ENCODE measurements at regions not wholly inside any gene's neighbourhood (a gene's known extent, or its start where the extent isn't known, plus 50 kb on each side); places are given as distances from the start of the nearest gene placed in this dataset.

DNA sequence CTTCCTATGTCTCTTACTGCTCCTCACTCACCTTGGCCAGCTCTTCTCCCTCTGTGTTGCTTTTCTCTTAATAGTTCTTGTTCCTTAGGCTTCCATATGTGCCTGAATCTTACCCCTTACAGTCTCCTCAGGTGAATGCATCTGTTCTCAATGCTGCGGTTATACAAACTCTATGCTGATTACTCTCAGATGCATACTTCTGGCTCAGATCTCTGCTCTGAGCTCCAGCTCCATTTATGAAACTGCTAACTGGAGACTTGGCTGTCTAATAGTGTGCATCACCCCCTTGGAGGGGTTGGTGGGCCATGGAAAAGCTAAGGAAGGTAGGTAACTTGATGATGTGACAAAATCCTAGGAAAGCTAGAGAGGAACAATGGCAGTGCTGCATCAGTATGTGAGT is 422.5 kb downstream of the TMEM135 start:
- TF ChIP-seq POLR2A (IDR thresholded peaks at IDR 0.05), result no peak
- TF ChIP-seq, protein P1, sequence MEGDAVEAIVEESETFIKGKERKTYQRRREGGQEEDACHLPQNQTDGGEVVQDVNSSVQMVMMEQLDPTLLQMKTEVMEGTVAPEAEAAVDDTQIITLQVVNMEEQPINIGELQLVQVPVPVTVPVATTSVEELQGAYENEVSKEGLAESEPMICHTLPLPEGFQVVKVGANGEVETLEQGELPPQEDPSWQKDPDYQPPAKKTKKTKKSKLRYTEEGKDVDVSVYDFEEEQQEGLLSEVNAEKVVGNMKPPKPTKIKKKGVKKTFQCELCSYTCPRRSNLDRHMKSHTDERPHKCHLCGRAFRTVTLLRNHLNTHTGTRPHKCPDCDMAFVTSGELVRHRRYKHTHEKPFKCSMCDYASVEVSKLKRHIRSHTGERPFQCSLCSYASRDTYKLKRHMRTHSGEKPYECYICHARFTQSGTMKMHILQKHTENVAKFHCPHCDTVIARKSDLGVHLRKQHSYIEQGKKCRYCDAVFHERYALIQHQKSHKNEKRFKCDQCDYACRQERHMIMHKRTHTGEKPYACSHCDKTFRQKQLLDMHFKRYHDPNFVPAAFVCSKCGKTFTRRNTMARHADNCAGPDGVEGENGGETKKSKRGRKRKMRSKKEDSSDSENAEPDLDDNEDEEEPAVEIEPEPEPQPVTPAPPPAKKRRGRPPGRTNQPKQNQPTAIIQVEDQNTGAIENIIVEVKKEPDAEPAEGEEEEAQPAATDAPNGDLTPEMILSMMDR (IDR thresholded peaks at IDR 0.05), result no peak

Measured in Peyer's patch (tissue), 4 donors.